ENCODE measurements at regions not wholly inside any gene's neighbourhood (a gene's known extent, or its start where the extent isn't known, plus 50 kb on each side); places are given as distances from the start of the nearest gene placed in this dataset.

DNA sequence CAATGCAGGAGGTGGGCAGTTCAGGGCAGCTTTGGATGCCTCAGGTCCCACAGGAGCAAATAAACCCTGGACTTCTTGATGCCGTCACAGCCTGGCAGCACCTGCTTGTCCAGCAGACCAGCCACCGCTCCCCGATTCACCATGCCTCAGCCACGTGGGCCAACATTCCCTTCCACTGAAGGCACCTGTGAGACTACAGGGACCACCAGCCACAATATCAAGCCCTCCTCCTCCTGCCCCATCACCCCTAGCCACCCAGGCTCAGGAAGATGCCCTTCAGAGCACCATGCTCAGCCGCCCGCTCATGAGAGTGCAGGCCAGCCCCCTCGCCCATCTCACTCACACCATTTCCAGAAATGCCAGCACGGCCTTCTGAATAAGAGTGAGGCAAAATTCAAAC lies 234.7 kb downstream of the SYK start:
- TF ChIP-seq, protein P1, sequence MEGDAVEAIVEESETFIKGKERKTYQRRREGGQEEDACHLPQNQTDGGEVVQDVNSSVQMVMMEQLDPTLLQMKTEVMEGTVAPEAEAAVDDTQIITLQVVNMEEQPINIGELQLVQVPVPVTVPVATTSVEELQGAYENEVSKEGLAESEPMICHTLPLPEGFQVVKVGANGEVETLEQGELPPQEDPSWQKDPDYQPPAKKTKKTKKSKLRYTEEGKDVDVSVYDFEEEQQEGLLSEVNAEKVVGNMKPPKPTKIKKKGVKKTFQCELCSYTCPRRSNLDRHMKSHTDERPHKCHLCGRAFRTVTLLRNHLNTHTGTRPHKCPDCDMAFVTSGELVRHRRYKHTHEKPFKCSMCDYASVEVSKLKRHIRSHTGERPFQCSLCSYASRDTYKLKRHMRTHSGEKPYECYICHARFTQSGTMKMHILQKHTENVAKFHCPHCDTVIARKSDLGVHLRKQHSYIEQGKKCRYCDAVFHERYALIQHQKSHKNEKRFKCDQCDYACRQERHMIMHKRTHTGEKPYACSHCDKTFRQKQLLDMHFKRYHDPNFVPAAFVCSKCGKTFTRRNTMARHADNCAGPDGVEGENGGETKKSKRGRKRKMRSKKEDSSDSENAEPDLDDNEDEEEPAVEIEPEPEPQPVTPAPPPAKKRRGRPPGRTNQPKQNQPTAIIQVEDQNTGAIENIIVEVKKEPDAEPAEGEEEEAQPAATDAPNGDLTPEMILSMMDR (IDR thresholded peaks at IDR 0.05), result no peak
- TF ChIP-seq POLR2A (IDR thresholded peaks at IDR 0.05), result no peak
